Kidney (tissue), 13 donors: ENCODE measurements at regions not wholly inside any gene's neighbourhood (a gene's known extent, or its start where the extent isn't known, plus 50 kb on each side); places are given as distances from the start of the nearest gene placed in this dataset. TPM values are rescaled to one million over a fixed set of nuclear protein-coding genes. Genes with fewer than 3 reads are reported as not detected.
A peak's percentile ranks its signal among the peaks of the same experiment; 100 is the strongest.
"Not testable (repeated sequence)": the region's sequence is repeated elsewhere in the genome, so short reads cannot be mapped to it uniquely, and the experiment has no call there.

ENCODE experiments used
- DNase-seq, 5 donors: peaks; one replicate each; pipeline ENCODE4 v3.0.0-alpha.2; 2013 to 2020
- FAIRE-seq: peaks from 2 replicates; lab custom pipeline; 2012; peaks lifted over from hg19 to GRCh38; lab: Jason Lieb, UNC
- H3K27ac ChIP-seq, 2 donors: one replicate each; pipeline ENCODE4 v1.7.0; 2013; ENCODE audit warnings: low read depth in 2 of 2, low read length in 2 of 2, inconsistent platforms in 1 of 2
- H3K27me3 ChIP-seq: one replicate; pipeline ENCODE4 v1.7.1; 2013; ENCODE audit warnings: low read length, inconsistent platforms; ENCODE audit not compliant: control insufficient read depth, insufficient read depth
- H3K36me3 ChIP-seq, 3 donors: one replicate each; pipeline versions ENCODE4 v1.7.0 to v1.7.1; 2013; ENCODE audit warnings: low read length in 3 of 3, control low read depth in 1 of 3, inconsistent platforms in 1 of 3; ENCODE audit not compliant: insufficient read depth in 3 of 3, control insufficient read depth in 2 of 3
- H3K4me1 ChIP-seq, 3 donors: one replicate each; pipeline versions ENCODE4 v1.7.0 to v1.7.1; 2013; ENCODE audit warnings: low read length in 3 of 3, inconsistent platforms in 1 of 3, low read depth in 1 of 3; ENCODE audit not compliant: control insufficient read depth in 2 of 3, insufficient read depth in 2 of 3
- H3K4me3 ChIP-seq, 3 donors: one replicate each; pipeline versions ENCODE4 v1.7.0 to v1.8.1; 2013; ENCODE audit warnings: low read length in 3 of 3, control low read depth in 1 of 3, inconsistent platforms in 1 of 3
- H3K9ac ChIP-seq, 3 donors: one replicate each; pipeline versions ENCODE4 v1.7.0 to v1.7.1; 2013; ENCODE audit warnings: low read length in 3 of 3, control low read depth in 1 of 3, inconsistent platforms in 1 of 3
- H3K9me3 ChIP-seq, 3 donors: one replicate each; pipeline versions ENCODE4 v1.7.0 to v1.7.1; 2013; ENCODE audit warnings: low read length in 3 of 3, control low read depth in 1 of 3, inconsistent platforms in 1 of 3; ENCODE audit not compliant: control insufficient read depth in 2 of 3, insufficient read depth in 1 of 3
- intact Hi-C: fragments of 100-400 bp; cut with DNase I; formaldehyde crosslinking; loops from one replicate; pipeline ENCODE4 v1.11.1; 2022
- microRNA-seq: library from miRNA; unstranded; fragments of <30 nt; microRNA quantifications from one replicate; pipeline ENCODE4 v1.2.0, GENCODE V29; 2020
- TF ChIP-seq, protein P1 (sequence below): IDR thresholded peaks from 3 replicates; pipeline ENCODE4 v1.5.1; 2012; ENCODE audit warnings: mild to moderate bottlenecking, moderate library complexity, borderline replicate concordance; ENCODE audit not compliant: insufficient read depth; ENCODE audit errors: extremely low read depth
- donor health status: control.
- donor health status: control.
- donor health status: control.
- donor health status: control.
- donor health status: control.
- donor health status: DM: yes; HTN: yes; CAD: no.
- donor health status: Normal renal cell carcinoma (clear cell type).

DNA sequence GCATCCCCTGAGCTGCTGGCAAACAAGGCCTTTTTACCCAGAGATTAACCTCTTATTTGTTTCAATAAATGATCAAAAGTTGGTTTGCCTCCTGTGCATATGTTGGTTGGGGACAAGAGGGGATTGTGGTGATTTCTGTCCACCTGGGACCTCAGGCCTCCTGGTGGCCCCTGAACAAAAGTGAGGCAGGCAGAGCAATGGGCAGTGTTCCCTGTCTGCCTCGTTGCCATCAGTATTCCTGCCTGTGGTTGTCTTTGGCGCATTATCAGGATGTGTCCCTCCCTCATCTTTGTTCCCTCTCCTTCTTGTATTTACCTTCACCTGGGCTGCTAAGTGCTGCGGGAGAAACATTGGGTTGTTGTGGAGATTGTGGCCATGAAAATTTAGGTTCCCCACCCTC is 65.3 kb upstream of the DRD5 start:
- Histone ChIP-seq H3K4me3 (no peak overlapping the region), H3K9ac (no peak overlapping the region), H3K36me3 (no peaks in the 10 kb centered on the region), H3K27me3 (no peaks in the 10 kb centered on the region), H3K9me3 (no peaks in the 10 kb centered on the region), H3K27ac (no peak overlapping the region), H3K4me1 (no peaks in the 10 kb centered on the region)
- FAIRE-seq (no peak), DNase-seq (no peak)
- TF ChIP-seq, protein P1, sequence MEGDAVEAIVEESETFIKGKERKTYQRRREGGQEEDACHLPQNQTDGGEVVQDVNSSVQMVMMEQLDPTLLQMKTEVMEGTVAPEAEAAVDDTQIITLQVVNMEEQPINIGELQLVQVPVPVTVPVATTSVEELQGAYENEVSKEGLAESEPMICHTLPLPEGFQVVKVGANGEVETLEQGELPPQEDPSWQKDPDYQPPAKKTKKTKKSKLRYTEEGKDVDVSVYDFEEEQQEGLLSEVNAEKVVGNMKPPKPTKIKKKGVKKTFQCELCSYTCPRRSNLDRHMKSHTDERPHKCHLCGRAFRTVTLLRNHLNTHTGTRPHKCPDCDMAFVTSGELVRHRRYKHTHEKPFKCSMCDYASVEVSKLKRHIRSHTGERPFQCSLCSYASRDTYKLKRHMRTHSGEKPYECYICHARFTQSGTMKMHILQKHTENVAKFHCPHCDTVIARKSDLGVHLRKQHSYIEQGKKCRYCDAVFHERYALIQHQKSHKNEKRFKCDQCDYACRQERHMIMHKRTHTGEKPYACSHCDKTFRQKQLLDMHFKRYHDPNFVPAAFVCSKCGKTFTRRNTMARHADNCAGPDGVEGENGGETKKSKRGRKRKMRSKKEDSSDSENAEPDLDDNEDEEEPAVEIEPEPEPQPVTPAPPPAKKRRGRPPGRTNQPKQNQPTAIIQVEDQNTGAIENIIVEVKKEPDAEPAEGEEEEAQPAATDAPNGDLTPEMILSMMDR, result no peak
- intact Hi-C loops, result no loop called here

DNA sequence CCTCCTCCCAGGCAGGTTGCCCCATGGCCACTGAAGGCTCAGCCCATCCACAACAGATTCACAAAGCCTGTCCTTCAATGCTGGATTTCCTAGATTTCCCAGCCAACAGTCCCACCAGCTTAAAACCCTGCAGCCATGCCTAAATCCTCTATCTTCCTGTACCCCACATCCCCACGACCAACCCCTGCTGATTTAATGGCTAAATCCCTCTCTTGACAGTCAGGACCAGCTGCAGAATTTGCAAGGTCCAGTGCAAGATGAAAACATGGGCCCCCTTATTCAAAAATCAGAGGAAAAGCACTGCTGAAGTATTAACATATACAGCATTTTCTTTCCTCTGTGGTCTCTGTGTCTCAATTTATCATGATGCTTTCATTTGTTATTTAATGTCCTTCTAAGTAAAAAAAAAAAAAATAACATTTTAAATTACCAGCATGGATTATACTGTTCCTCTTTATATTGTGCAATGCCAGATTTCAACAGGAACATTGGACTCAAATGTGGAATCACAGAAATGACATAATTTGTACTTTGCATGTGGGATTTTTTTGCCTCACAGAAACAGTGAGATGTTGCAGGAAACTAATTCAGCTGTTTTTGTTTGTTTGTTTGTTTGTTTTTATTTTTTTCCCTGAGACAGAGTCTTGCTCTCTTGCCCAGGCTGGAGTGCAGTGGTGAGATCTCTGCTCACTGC is 63.0 kb upstream of the DRD5 start:
- H3K27ac ChIP-seq, H3K36me3 ChIP-seq, FAIRE-seq, intact Hi-C loops, H3K4me3 ChIP-seq, H3K9ac ChIP-seq, H3K27me3 ChIP-seq, DNase-seq, H3K9me3 ChIP-seq, H3K4me1 ChIP-seq: not testable (repeated sequence)

DNA sequence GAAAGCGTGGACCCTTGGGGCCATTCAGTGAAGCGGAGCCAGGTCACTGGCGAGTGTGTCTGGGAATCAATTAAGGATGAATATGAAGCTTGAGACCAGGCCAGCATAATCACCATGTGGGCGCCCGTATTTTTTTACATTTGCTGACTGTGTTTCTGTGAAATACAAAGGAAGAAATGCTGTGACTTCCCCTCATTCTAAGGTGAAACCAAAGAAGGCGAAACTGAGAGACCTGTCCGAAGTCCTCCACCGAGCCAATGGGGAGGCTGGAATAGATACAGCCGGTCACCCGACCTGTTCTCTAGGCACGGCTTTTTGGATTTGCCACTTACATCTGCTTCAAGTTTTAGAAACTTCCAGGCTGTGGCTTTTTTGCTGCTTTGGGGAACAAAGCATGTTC is 59.3 kb upstream of the DRD5 start:
- intact Hi-C loops, result not testable (repeated sequence)

More for the DNA sequence above, 59.3 kb upstream of the DRD5 start:
- peak in 1 of 5 donors; percentile 14 for DNase-seq
- H3K27ac ChIP-seq, H3K36me3 ChIP-seq, H3K9me3 ChIP-seq, H3K4me1 ChIP-seq, H3K27me3 ChIP-seq, H3K9ac ChIP-seq, H3K4me3 ChIP-seq, FAIRE-seq: not testable (repeated sequence)

Small RNA genes lying in the stretch of these regions (microRNA-seq; reads per million reads assigned to microRNA genes)
- not detected for gene MIR548I2
